Panc1 (cell line): ENCODE measurements at regions not wholly inside any gene's neighbourhood (a gene's known extent, or its start where the extent isn't known, plus 50 kb on each side); places are given as distances from the start of the nearest gene placed in this dataset.

Experiments used
- CTCF ChIP-seq: fragments of 450-650 bp; IDR thresholded peaks from 2 replicates; pipeline ENCODE4 v1.5.1; 2017; ENCODE audit warnings: mild to moderate bottlenecking
- SIN3A ChIP-seq: IDR thresholded peaks from 2 replicates; pipeline ENCODE4 v1.6.1; 2012; ENCODE audit warnings: low read depth, mild to moderate bottlenecking, low read length, moderate library complexity, borderline replicate concordance; ENCODE audit not compliant: insufficient read depth

- TF ChIP-seq CTCF (no peak), SIN3A (no peak)
Observed at GRCh38 chr15:68499620-68500312, 67.8 kb upstream of the ITGA11 start.
